G401 (cell line): ENCODE measurements at regions not wholly inside any gene's neighbourhood (a gene's known extent, or its start where the extent isn't known, plus 50 kb on each side); places are given as distances from the start of the nearest gene placed in this dataset.

Experiments used
- DNase-seq: peaks from one replicate; pipeline ENCODE4 v3.0.0-alpha.2; 2015; ENCODE audit warnings: low spot score
- in situ Hi-C: cut with HindIII; loops from 2 replicates; pipeline ENCODE4 v1.10.0; 2016; ENCODE audit warnings: low sequenced_read_pairs, mixed read lengths

- in situ Hi-C loops = no loop called here
- DNase-seq = no peak
Observed at GRCh38 chr12:12010277-12011039, 60.3 kb upstream of the BCL2L14 start.

- no peak for DNase-seq
- in situ Hi-C loops = no loop called here
Observed at GRCh38 chr12:12011880-12012260, 58.9 kb upstream of the BCL2L14 start.

GRCh38 chr12:12015073-12015685, 55.6 kb upstream of the BCL2L14 start:
- in situ Hi-C loops = no loop called here

GRCh38 chr12:12016284-12017100, 54.2 kb upstream of the BCL2L14 start:
- DNase-seq = no peak
- in situ Hi-C loops = no loop called here

More at GRCh38 chr12:12015073-12015685, 55.6 kb upstream of the BCL2L14 start:
- no peak for DNase-seq

GRCh38 chr12:12017135-12017581, 53.6 kb upstream of the BCL2L14 start:
- in situ Hi-C loops = no loop called here

GRCh38 chr12:12017798-12018197, 52.9 kb upstream of the BCL2L14 start:
- DNase-seq = no peak
- in situ Hi-C loops = no loop called here

More at GRCh38 chr12:12017135-12017581, 53.6 kb upstream of the BCL2L14 start:
- DNase-seq = no peak

GRCh38 chr12:12018454-12018853, 52.3 kb upstream of the BCL2L14 start:
- in situ Hi-C loops = no loop called here
- DNase-seq = no peak

GRCh38 chr12:12019881-12020280, 50.9 kb upstream of the BCL2L14 start:
- DNase-seq = no peak
- in situ Hi-C loops = no loop called here

GRCh38 chr12:12020762-12021161, 50.0 kb upstream of the BCL2L14 start:
- in situ Hi-C loops = no loop called here
- DNase-seq = no peak
